ENCODE measurements at regions not wholly inside any gene's neighbourhood (a gene's known extent, or its start where the extent isn't known, plus 50 kb on each side); places are given as distances from the start of the nearest gene placed in this dataset.

DNA sequence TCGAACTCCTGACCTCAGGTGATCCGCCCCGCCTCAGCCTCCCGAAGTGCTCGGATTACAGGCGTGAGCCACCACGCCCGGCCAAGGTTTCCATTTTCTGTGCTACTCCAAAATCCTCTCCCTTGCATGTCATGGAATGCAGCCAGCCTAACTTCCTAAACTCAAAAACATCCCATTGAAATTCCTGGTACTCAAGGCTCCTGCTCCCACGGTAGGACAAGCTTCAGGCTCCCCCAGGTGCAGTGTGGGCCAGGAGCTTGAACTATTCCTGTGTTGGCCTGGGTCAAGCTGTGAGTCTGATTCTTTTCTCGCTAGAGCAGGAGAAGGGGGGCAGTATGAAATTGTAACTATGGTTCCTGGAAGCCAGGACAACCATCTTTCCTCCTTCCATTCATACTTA is 97.1 kb downstream of the RPL27A start:
- TF ChIP-seq CTCF (conservative IDR thresholded peaks at IDR 0.05 in 1 of 2, IDR thresholded peaks at IDR 0.05 in 1 of 2; ENCODE audit: low read depth in 1 of 2, low read length in 2 of 2) (no peak), EZH2 (IDR thresholded peaks at IDR 0.05; ENCODE audit: low read length, missing control alignments) (no peak)

All from fibroblast of lung (primary cell).